Neuronal stem cell (in vitro differentiated cells): ENCODE measurements at regions not wholly inside any gene's neighbourhood (a gene's known extent, or its start where the extent isn't known, plus 50 kb on each side); places are given as distances from the start of the nearest gene placed in this dataset.

Experiments used
- DNase-seq: peaks from one replicate; pipeline ENCODE4 v3.0.0-alpha.2; 2013; ENCODE audit warnings: low spot score
- H2AFZ ChIP-seq: one replicate; pipeline ENCODE4 v1.6.1; 2013; ENCODE audit warnings: mild to moderate bottlenecking, low read length, inconsistent platforms
- H2AK5ac ChIP-seq: 2 replicates; pipeline ENCODE4 v1.6.1; 2013; ENCODE audit warnings: low read depth, mild to moderate bottlenecking, inconsistent platforms, low read length, moderate library complexity, mixed read lengths
- H2BK120ac ChIP-seq: 2 replicates; pipeline ENCODE4 v1.6.1; 2013; ENCODE audit warnings: low read depth, mild to moderate bottlenecking, inconsistent platforms, low read length, moderate library complexity, mixed read lengths
- H2BK12ac ChIP-seq: one replicate; pipeline ENCODE4 v1.6.1; 2013; ENCODE audit warnings: low read length, inconsistent platforms
- H2BK15ac ChIP-seq: 2 replicates; pipeline ENCODE4 v1.6.1; 2013; ENCODE audit warnings: mild to moderate bottlenecking, low read length, inconsistent platforms, mixed read lengths
- H2BK5ac ChIP-seq: one replicate; pipeline ENCODE4 v1.6.1; 2013; ENCODE audit warnings: inconsistent platforms, mild to moderate bottlenecking, low read length, moderate library complexity
- H3K14ac ChIP-seq: one replicate; pipeline ENCODE4 v1.6.1; 2013; ENCODE audit warnings: low read length, inconsistent platforms
- H3K18ac ChIP-seq: 2 replicates; pipeline ENCODE4 v1.6.1; 2013; ENCODE audit warnings: low read length, inconsistent platforms
- H3K23ac ChIP-seq: 2 replicates; pipeline ENCODE4 v1.6.1; 2013; ENCODE audit warnings: low read depth, mild to moderate bottlenecking, mixed read lengths, low read length, inconsistent platforms; ENCODE audit not compliant: poor library complexity
- H3K27ac ChIP-seq: replicated peaks from 3 replicates; pipeline ENCODE4 v1.5.1; 2013; ENCODE audit warnings: low read length, inconsistent platforms
- H3K27me3 ChIP-seq, 3 experiments: 2 replicates each; pipeline ENCODE4 v1.6.1; 2013; ENCODE audit warnings: low read length in 3 of 3, mild to moderate bottlenecking in 2 of 3, inconsistent platforms in 1 of 3, low read depth in 1 of 3, mixed read lengths in 1 of 3, moderate library complexity in 1 of 3; ENCODE audit not compliant: control insufficient read depth in 3 of 3, insufficient read depth in 3 of 3
- H3K36me3 ChIP-seq, 2 donors: replicated peaks in 1 of 2; 2 replicates each; pipeline ENCODE4 v1.6.1; 2013; ENCODE audit warnings: low read length in 2 of 2; ENCODE audit not compliant: control insufficient read depth in 2 of 2, insufficient read depth in 2 of 2
- H3K4ac ChIP-seq: 2 replicates; pipeline ENCODE4 v1.6.1; 2013; ENCODE audit warnings: inconsistent platforms, mild to moderate bottlenecking, low read length, moderate library complexity
- H3K4me1 ChIP-seq, 2 donors: 1 replicate in 1 of 2; 2 replicates in 1 of 2; pipeline ENCODE4 v1.6.1; 2013; ENCODE audit warnings: low read length in 2 of 2, low read depth in 1 of 2; ENCODE audit not compliant: control insufficient read depth in 2 of 2, insufficient read depth in 1 of 2
- H3K4me2 ChIP-seq: one replicate; pipeline ENCODE4 v1.6.1; 2013; ENCODE audit warnings: mild to moderate bottlenecking, low read length, inconsistent platforms; ENCODE audit not compliant: insufficient read depth, poor library complexity, severe bottlenecking
- H3K4me3 ChIP-seq, 2 donors: 2 replicates each; pipeline ENCODE4 v1.5.1; 2013; ENCODE audit warnings: low read length in 2 of 2, mild to moderate bottlenecking in 2 of 2, inconsistent platforms in 1 of 2, moderate library complexity in 1 of 2
- H3K79me1 ChIP-seq: one replicate; pipeline ENCODE4 v1.6.1; 2013; ENCODE audit warnings: low read depth, mild to moderate bottlenecking, inconsistent platforms, low read length, moderate library complexity
- H3K9ac ChIP-seq: one replicate; pipeline ENCODE4 v1.6.1; 2013; ENCODE audit warnings: mild to moderate bottlenecking, low read depth, low read length, inconsistent platforms; ENCODE audit not compliant: poor library complexity
- H3K9me3 ChIP-seq, 2 donors: replicated peaks in 1 of 2; 2 replicates each; pipeline versions ENCODE3 to v1.6.1; 2013; ENCODE audit warnings: low read length in 2 of 2, mild to moderate bottlenecking in 2 of 2, inconsistent platforms in 1 of 2, low read depth in 1 of 2, mixed read lengths in 1 of 2, moderate library complexity in 1 of 2; ENCODE audit not compliant: control insufficient read depth in 2 of 2, insufficient read depth in 1 of 2
- H4K8ac ChIP-seq: one replicate; pipeline ENCODE4 v1.6.1; 2013; ENCODE audit warnings: low read depth, mild to moderate bottlenecking, inconsistent platforms, low read length, moderate library complexity
- H4K91ac ChIP-seq: one replicate; pipeline ENCODE4 v1.6.1; 2013; ENCODE audit warnings: low read length, low read depth, mild to moderate bottlenecking, inconsistent platforms; ENCODE audit not compliant: poor library complexity
- WGBS, 2 donors: extraction: QIAGEN DNeasy Blood & Tissue Kit; methylation state at CpG; one replicate each; pipeline ENCODE4 v1.1.7; 2013; ENCODE audit warnings: missing lambda C conversion rate in 2 of 2, mixed read lengths in 1 of 2; ENCODE audit not compliant: insufficient read length in 2 of 2, insufficient replicate concordance in 1 of 2; ENCODE audit errors: extremely low coverage in 2 of 2; 5-methylcytosine and 5-hydroxymethylcytosine counted together

DNA sequence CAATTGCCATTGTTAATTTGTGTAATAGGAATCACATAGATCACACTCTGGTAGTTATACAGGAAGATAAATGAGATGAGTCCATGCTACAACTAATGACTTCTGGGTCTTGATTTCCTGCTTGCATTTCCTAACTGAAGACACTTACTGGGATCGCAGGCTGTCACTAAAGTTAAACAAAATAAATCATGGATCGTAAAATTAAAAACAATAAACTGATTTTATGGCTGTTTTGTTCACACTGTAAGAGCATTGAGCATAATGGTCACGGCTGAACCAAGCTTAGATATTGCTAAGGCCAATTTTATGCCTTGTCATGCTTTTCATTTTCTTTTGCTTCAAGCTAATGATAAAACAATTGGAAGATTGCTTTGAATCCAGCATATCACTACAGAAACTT, 332.5 kb upstream of the CITED2 start:
- H3K4me2 ChIP-seq = no peak overlapping the region
- no peak overlapping the region for H2BK120ac ChIP-seq
- no peak overlapping the region for H2AFZ ChIP-seq
- no peak overlapping the region for H3K14ac ChIP-seq
- WGBS, 2 donors = no CpG with 5 or more reads among the region's 3 CpGs
- peaks cover 0 to 5% of the 10 kb centered on the region in 2 donors for H3K9me3 ChIP-seq
- no peak overlapping the region for H2BK5ac ChIP-seq
- H4K91ac ChIP-seq = no peak overlapping the region
- peaks cover 5 to 12% of the 10 kb centered on the region in 2 donors for H3K4me1 ChIP-seq
- no peak for DNase-seq
- H3K36me3 ChIP-seq = no peaks in the 10 kb centered on the region
- H3K9ac ChIP-seq = no peak overlapping the region
- H3K79me1 ChIP-seq = no peaks in the 10 kb centered on the region
- H4K8ac ChIP-seq = no peak overlapping the region
- H3K27ac ChIP-seq = no peak overlapping the region
- no peak overlapping the region for H2AK5ac ChIP-seq
- H3K4me3 ChIP-seq = no peak overlapping the region
- H3K27me3 ChIP-seq = no peaks in the 10 kb centered on the region
- H3K18ac ChIP-seq = no peak overlapping the region
- no peak overlapping the region for H3K23ac ChIP-seq
- H2BK12ac ChIP-seq = no peak overlapping the region
- no peak overlapping the region for H2BK15ac ChIP-seq
- no peak overlapping the region for H3K4ac ChIP-seq

DNA sequence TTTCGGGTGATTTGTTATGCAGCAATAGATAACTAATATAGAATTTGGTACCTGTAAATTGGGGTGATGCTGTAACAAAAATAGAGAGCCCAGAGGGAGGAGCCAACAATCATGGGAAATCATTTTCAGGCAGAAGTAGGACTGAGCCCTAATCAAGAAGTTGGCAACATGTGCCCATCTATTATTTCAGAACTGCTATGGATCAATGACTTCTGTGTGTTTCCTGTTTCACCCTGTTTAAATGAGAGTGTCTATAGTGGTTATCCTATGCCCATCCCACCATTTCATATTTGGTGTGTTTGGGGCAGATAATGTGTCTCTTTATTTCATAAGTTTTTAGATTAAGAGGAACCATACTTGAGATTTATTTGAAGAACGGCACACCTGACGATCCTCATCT, 330.8 kb upstream of the CITED2 start:
- Histone ChIP-seq H2AFZ (no peak overlapping the region), H3K4me1 (peaks cover 5 to 12% of the 10 kb centered on the region in 2 donors), H3K9ac (no peak overlapping the region), H4K91ac (no peak overlapping the region), H3K4ac (no peak overlapping the region), H3K23ac (no peak overlapping the region), H2BK15ac (no peak overlapping the region), H3K4me3 (no peak overlapping the region), H2BK120ac (no peak overlapping the region), H3K79me1 (no peaks in the 10 kb centered on the region), H3K9me3 (peaks cover 0 to 8% of the 10 kb centered on the region in 2 donors), H3K27me3 (no peaks in the 10 kb centered on the region), H3K4me2 (no peak overlapping the region), H3K18ac (no peak overlapping the region), H2BK5ac (no peak overlapping the region), H3K14ac (no peak overlapping the region), H2BK12ac (no peak overlapping the region), H3K27ac (no peak overlapping the region), H4K8ac (no peak overlapping the region), H2AK5ac (no peak overlapping the region), H3K36me3 (no peaks in the 10 kb centered on the region)
- no CpG with 5 or more reads among the region's 3 CpGs for WGBS, 2 donors
- no peak for DNase-seq

DNA sequence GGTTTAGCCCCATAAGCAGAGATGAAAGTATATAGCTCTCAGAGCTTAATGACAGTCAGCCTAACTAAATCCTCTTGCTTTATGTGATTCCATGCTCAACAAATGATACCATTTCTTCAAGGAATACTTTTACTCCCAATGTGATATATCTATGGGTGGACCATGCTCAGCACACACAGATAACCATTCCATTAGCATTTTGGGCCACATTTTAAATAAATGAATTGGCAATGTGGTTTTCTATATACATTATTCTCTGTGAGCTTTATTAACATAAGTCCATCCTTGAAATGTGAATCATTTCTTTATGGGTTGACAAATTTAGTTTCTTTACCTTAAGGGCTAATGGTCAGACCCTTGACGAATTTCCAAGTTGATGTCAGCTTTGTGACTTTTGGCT, 329.3 kb upstream of the CITED2 start:
- peaks cover 2 to 7% of the 10 kb centered on the region in 2 donors for H3K4me1 ChIP-seq
- H3K27me3 ChIP-seq = no peaks in the 10 kb centered on the region
- DNase-seq = no peak
- H3K36me3 ChIP-seq = no peaks in the 10 kb centered on the region
- no peak overlapping the region for H3K18ac ChIP-seq
- no CpG with 5 or more reads among the region's 1 CpG for WGBS, 2 donors
- no peaks in the 10 kb centered on the region for H3K79me1 ChIP-seq
- no peak overlapping the region for H3K27ac ChIP-seq
- H2BK5ac ChIP-seq = no peak overlapping the region
- H3K4ac ChIP-seq = no peak overlapping the region
- H2BK120ac ChIP-seq = no peak overlapping the region
- no peak overlapping the region for H2BK12ac ChIP-seq
- no peak overlapping the region for H4K91ac ChIP-seq
- H3K9ac ChIP-seq = no peak overlapping the region
- no peak overlapping the region for H3K4me2 ChIP-seq
- H3K4me3 ChIP-seq = no peak overlapping the region
- H2AK5ac ChIP-seq = no peak overlapping the region
- H4K8ac ChIP-seq = no peak overlapping the region
- H3K23ac ChIP-seq = no peak overlapping the region
- H2BK15ac ChIP-seq = no peak overlapping the region
- no peak overlapping the region for H2AFZ ChIP-seq
- peaks cover 0 to 8% of the 10 kb centered on the region in 2 donors for H3K9me3 ChIP-seq
- no peak overlapping the region for H3K14ac ChIP-seq

DNA sequence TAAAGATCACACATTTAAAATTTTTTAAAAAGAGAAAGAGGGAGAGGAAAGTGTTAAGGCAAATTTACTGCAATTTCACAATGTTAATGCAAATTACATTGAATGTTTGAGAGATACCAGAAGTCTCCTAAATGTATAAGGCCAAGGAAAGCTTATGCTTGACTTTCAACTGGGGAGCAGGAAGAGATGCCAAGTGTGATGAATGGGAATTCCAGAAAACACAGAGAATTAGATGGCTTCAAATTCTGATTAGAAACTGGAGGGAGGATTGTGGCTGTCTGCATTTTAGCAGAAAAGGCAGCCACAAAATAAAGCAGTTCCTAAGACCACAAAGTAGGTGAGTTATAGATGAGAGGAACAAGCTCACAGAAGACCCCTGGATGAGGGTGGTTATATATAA, 328.3 kb upstream of the CITED2 start:
- no peak overlapping the region for H3K14ac ChIP-seq
- no peak overlapping the region for H2BK12ac ChIP-seq
- no peak overlapping the region for H3K4me2 ChIP-seq
- H3K27ac ChIP-seq = no peak overlapping the region
- H2AFZ ChIP-seq = no peak overlapping the region
- no peak overlapping the region for H3K23ac ChIP-seq
- no peak overlapping the region for H2AK5ac ChIP-seq
- no peak overlapping the region for H3K18ac ChIP-seq
- peaks cover 0 to 8% of the 10 kb centered on the region in 2 donors for H3K9me3 ChIP-seq
- no peaks in the 10 kb centered on the region for H3K79me1 ChIP-seq
- no peak overlapping the region for H2BK15ac ChIP-seq
- H3K4me1 ChIP-seq = no peaks in the 10 kb centered on the region
- no peaks in the 10 kb centered on the region for H3K36me3 ChIP-seq
- H2BK120ac ChIP-seq = no peak overlapping the region
- no peak overlapping the region for H4K8ac ChIP-seq
- H3K4ac ChIP-seq = no peak overlapping the region
- H3K4me3 ChIP-seq = no peak overlapping the region
- no peak overlapping the region for H2BK5ac ChIP-seq
- no peaks in the 10 kb centered on the region for H3K27me3 ChIP-seq
- DNase-seq = no peak
- H4K91ac ChIP-seq = no peak overlapping the region
- H3K9ac ChIP-seq = no peak overlapping the region
